ENCODE measurements at regions not wholly inside any gene's neighbourhood (a gene's known extent, or its start where the extent isn't known, plus 50 kb on each side); places are given as distances from the start of the nearest gene placed in this dataset.
"Not testable (repeated sequence)": the region's sequence is repeated elsewhere in the genome, so short reads cannot be mapped to it uniquely, and the experiment has no call there.

- not testable (repeated sequence) for H3K27me3 Mint-ChIP-seq (ENCODE audit: insufficient read depth, low read depth, poor library complexity); H3K4me1 ChIP-seq (ENCODE audit: insufficient read depth); H3K79me2 ChIP-seq (replicated peaks; ENCODE audit: insufficient read depth); H3K9me2 ChIP-seq (ENCODE audit: insufficient read depth); H3K36me3 ChIP-seq (ENCODE audit: insufficient read depth); H3F3A ChIP-seq (replicated peaks; ENCODE audit: low read depth); ATAC-seq; H3K4me3 ChIP-seq; H3K4me1 Mint-ChIP-seq; H4K20me1 ChIP-seq (replicated peaks; ENCODE audit: insufficient read depth); H3K4me2 ChIP-seq; H2AFZ ChIP-seq; H3K27me3 ChIP-seq (ENCODE audit: insufficient read depth); H3K27ac Mint-ChIP-seq; H3K27ac ChIP-seq (ENCODE audit: low read depth); H3K4me3 Mint-ChIP-seq
- Mint-ChIP-seq H3K9me3 (peaks cover 52% of the 10 kb centered on the region), H3K36me3 (ENCODE audit: low read depth) (peaks cover 21% of the 10 kb centered on the region)
- DNase-seq (ENCODE audit: low spot score): peak; percentile 32
Measured at GRCh38 chr2:31783446-31784091, 202.8 kb upstream of the SRD5A2 start.

- H3K4me2 ChIP-seq: no peak overlapping the region
- H4K20me1 ChIP-seq (replicated peaks; ENCODE audit: insufficient read depth): no peaks in the 10 kb centered on the region
- no peaks in the 10 kb centered on the region for H3K36me3 ChIP-seq (ENCODE audit: insufficient read depth)
- ATAC-seq: no peak
- Mint-ChIP-seq H3K36me3 (ENCODE audit: low read depth) (peaks cover 4% of the 10 kb centered on the region; the same call in 2 of the 3 replicates), H3K4me1 (no peaks in the 10 kb centered on the region), H3K27me3 (ENCODE audit: insufficient read depth, low read depth, poor library complexity) (no peaks in the 10 kb centered on the region), H3K9me3 (peaks cover 24% of the 10 kb centered on the region), H3K27ac (no peak overlapping the region), H3K4me3 (no peak overlapping the region)
- H3F3A ChIP-seq (replicated peaks; ENCODE audit: low read depth): no peaks in the 10 kb centered on the region
- no peak overlapping the region for H3K27ac ChIP-seq (ENCODE audit: low read depth)
- no peaks in the 10 kb centered on the region; the same call in none of the 2 replicates for H3K9me2 ChIP-seq (ENCODE audit: insufficient read depth)
- no peak for DNase-seq (ENCODE audit: low spot score)
- H2AFZ ChIP-seq: no peak overlapping the region
- no peaks in the 10 kb centered on the region for H3K27me3 ChIP-seq (ENCODE audit: insufficient read depth)
- H3K4me1 ChIP-seq (ENCODE audit: insufficient read depth): no peaks in the 10 kb centered on the region
- no peak overlapping the region for H3K4me3 ChIP-seq
- H3K79me2 ChIP-seq (replicated peaks; ENCODE audit: insufficient read depth): no peaks in the 10 kb centered on the region
- no peak for TF ChIP-seq NANOG (IDR thresholded peaks at IDR 0.05; ENCODE audit: borderline replicate concordance)
- no peak for TF ChIP-seq CREB1 (CRISPR knock-in tag; IDR thresholded peaks at IDR 0.05; ENCODE audit: low read depth)
- TF ChIP-seq POLR2AphosphoS5 (IDR thresholded peaks at IDR 0.05; ENCODE audit: low read depth): no peak
- TF ChIP-seq ZNF114 (CRISPR knock-in tag; IDR thresholded peaks at IDR 0.05): no peak
- TF ChIP-seq JUNB (IDR thresholded peaks at IDR 0.05; ENCODE audit: unreplicated experiment): no peak
- TF ChIP-seq EZH2phosphoT487 (IDR thresholded peaks at IDR 0.05; ENCODE audit: unreplicated experiment): no peak
- no peak for TF ChIP-seq ZNF331 (CRISPR knock-in tag; IDR thresholded peaks at IDR 0.05; ENCODE audit: low read depth)
- TF ChIP-seq, protein P1, sequence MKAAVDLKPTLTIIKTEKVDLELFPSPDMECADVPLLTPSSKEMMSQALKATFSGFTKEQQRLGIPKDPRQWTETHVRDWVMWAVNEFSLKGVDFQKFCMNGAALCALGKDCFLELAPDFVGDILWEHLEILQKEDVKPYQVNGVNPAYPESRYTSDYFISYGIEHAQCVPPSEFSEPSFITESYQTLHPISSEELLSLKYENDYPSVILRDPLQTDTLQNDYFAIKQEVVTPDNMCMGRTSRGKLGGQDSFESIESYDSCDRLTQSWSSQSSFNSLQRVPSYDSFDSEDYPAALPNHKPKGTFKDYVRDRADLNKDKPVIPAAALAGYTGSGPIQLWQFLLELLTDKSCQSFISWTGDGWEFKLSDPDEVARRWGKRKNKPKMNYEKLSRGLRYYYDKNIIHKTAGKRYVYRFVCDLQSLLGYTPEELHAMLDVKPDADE (IDR thresholded peaks at IDR 0.05): no peak
- TF ChIP-seq STAT1 (IDR thresholded peaks at IDR 0.05; ENCODE audit: unreplicated experiment): no peak
- TF ChIP-seq, protein P2, sequence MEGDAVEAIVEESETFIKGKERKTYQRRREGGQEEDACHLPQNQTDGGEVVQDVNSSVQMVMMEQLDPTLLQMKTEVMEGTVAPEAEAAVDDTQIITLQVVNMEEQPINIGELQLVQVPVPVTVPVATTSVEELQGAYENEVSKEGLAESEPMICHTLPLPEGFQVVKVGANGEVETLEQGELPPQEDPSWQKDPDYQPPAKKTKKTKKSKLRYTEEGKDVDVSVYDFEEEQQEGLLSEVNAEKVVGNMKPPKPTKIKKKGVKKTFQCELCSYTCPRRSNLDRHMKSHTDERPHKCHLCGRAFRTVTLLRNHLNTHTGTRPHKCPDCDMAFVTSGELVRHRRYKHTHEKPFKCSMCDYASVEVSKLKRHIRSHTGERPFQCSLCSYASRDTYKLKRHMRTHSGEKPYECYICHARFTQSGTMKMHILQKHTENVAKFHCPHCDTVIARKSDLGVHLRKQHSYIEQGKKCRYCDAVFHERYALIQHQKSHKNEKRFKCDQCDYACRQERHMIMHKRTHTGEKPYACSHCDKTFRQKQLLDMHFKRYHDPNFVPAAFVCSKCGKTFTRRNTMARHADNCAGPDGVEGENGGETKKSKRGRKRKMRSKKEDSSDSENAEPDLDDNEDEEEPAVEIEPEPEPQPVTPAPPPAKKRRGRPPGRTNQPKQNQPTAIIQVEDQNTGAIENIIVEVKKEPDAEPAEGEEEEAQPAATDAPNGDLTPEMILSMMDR (conservative IDR thresholded peaks at IDR 0.05; ENCODE audit: low read depth in 2 of 2): no peak
- TF ChIP-seq, protein P3, sequence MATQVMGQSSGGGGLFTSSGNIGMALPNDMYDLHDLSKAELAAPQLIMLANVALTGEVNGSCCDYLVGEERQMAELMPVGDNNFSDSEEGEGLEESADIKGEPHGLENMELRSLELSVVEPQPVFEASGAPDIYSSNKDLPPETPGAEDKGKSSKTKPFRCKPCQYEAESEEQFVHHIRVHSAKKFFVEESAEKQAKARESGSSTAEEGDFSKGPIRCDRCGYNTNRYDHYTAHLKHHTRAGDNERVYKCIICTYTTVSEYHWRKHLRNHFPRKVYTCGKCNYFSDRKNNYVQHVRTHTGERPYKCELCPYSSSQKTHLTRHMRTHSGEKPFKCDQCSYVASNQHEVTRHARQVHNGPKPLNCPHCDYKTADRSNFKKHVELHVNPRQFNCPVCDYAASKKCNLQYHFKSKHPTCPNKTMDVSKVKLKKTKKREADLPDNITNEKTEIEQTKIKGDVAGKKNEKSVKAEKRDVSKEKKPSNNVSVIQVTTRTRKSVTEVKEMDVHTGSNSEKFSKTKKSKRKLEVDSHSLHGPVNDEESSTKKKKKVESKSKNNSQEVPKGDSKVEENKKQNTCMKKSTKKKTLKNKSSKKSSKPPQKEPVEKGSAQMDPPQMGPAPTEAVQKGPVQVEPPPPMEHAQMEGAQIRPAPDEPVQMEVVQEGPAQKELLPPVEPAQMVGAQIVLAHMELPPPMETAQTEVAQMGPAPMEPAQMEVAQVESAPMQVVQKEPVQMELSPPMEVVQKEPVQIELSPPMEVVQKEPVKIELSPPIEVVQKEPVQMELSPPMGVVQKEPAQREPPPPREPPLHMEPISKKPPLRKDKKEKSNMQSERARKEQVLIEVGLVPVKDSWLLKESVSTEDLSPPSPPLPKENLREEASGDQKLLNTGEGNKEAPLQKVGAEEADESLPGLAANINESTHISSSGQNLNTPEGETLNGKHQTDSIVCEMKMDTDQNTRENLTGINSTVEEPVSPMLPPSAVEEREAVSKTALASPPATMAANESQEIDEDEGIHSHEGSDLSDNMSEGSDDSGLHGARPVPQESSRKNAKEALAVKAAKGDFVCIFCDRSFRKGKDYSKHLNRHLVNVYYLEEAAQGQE (IDR thresholded peaks at IDR 0.05; ENCODE audit: unreplicated experiment): no peak
Measured at GRCh38 chr2:31778153-31778552, 197.4 kb upstream of the SRD5A2 start.
